Mucosa of gallbladder (tissue), 1 donor: ENCODE measurements at regions not wholly inside any gene's neighbourhood (a gene's known extent, or its start where the extent isn't known, plus 50 kb on each side); places are given as distances from the start of the nearest gene placed in this dataset.
"Not testable (repeated sequence)": the region's sequence is repeated elsewhere in the genome, so short reads cannot be mapped to it uniquely, and the experiment has no call there.

ENCODE experiments used
- DNase-seq: peaks from one replicate; pipeline ENCODE4 v3.0.0-alpha.2; 2020; ENCODE audit warnings: low spot score
- donor health status: DM: no; HTN: no; CAD: no.

DNA sequence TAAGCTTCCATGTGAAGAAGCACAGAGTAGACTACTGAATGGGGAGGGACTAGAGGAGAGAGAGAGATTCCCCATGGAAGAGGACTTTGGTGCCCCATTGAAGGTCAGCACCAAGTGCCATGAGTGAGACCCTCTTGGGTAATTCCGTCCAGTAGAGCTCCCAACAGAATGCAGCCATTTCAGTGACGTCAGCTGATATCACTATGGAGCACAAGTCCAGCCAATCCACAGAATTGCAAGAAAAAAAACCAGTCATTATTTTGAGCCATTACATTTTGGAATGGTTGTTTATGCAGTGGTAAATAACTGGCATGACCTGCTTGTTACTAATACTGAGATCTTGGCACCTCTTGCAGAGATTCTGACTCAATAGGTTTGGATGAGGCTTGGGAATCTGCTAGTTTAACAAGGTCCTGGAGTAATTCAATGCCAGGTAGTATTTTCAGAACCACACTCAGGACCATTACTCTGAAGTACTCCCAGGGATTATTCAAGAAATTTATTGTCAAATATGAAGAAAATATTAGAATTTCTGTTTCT lies 52.6 kb upstream of the SP8 start:
- DNase-seq = no peak

DNA sequence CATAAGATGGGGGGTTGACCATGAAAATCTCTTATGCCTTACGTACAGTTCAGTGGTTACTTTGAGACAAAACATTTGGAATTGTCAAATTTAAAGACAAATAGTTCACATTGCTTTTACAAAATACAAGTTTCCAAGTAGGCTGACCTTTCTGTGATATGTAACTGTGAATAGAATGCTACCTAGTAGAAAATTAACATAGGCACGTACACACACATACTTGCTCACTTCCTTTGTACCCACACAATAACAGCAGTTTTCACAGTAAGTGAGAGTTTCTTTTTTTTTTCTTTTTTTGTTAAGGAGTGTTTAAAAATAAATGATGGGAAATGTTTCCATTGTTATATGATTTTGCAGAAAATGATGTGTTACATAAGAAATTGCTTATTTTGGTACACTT lies 53.3 kb upstream of the SP8 start:
- DNase-seq = no peak

DNA sequence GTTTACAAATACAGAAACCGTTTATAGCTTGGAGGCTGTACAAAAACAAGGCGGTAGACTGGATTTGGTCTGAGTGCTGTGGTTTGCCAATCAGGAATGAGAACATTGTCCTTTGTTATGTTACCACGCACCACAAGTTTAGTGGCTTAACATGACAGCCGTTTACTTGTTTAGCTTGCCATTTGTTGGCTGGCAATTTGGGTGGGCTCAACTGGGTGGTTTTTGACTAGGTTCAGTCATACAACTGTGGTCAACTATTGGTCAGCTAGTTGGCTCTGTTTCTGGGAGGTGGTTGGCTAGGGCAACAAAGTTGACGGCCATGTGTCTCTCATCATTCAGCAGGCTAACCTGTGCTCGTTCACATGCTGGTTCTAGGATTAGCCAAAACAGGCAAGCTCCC lies 60.1 kb upstream of the SP8 start:
- DNase-seq = no peak

DNA sequence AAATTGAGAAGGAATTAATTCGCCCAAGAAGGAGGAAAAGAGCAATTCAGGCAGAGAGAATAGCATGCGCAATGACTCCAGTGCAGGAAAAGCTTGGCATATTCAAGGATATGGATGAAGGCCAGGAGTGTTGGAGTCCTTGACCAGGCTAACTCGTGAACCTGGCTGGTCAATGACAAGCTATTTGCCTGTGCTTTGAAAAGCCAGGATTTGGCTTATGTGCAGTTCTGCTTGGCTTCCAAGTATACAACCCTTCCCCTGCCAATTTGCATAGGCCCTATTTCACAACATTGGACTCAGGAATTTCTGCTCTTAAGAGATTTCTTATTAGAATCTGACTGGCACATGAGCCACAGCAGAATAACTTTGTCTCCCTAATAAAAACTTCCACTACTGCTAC lies 72.3 kb upstream of the SP8 start:
- no peak for DNase-seq

DNA sequence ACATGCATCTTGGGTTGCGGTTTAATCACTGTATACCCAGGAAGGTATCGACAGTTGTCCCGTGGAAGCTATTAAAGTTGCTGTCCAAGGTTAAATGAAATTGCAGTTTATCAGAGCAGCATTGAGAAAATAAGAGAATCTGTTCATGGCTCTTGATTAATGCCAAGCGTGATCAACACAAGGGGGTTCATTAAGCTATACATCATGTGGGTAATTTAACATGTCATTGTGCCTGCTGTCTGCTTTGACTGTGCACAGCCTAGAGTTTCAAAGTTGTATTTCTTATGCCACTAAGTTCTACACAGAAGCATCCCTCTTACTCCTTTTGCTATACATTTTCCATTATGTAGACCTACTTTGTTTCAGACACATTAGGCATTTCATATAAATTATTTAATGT lies 74.8 kb upstream of the SP8 start:
- no peak for DNase-seq

DNA sequence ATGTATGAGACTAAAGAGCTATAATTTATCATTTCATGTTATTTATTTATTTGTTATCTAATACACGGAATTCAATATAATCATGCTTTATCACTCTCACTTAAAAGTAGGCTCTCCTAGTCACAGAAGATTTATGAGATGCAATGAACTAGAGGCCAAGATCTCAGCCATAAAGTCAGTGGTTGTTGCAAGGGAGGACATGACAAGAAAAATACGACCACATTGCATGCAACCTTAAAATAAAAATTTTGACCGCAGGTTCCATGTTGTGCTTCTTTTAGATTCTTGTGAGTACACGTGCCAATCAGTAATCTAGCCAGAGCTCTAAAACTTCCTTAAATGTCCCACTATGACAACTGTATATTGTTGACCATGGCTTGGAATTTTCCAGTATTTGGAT lies 75.9 kb upstream of the SP8 start:
- no peak for DNase-seq

DNA sequence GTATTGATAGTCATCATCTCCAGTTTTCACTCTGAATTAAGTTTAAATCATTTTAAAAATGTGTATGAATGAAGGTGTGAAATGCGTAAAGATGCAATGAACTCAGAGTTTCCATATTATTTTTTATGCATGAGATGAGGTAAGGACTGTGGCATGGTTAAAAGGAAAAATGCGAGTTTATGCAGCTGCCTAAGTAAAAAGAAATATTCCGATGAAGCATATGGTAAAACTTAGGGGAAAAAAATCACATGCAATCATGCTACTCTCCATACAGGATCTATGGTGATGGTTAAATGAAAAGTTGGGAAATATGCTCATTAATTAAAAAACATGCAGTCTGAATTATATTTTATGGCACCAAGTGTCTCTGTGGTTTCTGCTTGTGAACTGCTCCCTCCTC lies 77.5 kb upstream of the SP8 start:
- no peak for DNase-seq

DNA sequence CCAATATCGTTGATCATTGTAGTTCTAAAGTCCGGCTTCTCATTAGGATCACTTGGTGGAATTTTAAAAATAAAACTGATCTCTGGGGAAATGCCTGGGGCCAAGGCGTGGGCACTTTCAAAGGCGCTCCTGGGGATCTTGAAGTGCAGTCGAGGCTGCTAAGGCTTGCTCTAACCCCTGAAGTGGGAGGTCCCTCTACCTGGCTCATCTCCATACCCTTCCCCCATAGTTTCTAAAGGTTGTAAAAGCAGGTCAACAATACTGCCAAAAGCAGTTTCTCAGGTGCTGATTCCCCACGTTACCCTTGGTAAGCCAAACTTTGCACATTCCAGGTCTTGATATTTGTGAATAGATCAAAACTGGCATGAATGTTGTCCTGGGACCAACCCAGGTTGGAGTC lies 79.0 kb upstream of the SP8 start:
- DNase-seq = no peak

DNA sequence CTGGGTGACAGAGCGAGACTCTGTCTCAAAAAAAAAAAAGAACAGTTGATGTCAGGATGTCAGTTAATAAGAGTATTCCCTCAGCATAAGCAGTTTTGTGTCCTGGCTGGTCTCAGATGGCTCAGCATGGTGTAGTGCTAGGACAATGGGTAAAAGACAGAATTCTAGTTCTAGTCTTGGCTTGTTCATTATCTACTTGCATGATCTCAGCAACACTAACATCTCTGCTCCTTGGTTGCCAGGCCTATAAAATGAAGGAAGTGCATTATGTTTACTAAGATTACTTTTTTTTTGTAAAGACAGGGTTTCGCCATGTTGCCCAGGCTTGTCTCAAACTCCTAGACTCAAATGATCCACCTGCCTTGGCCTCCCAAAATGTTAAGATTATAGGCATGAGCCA lies 84.3 kb upstream of the SP8 start:
- DNase-seq = no peak

DNA sequence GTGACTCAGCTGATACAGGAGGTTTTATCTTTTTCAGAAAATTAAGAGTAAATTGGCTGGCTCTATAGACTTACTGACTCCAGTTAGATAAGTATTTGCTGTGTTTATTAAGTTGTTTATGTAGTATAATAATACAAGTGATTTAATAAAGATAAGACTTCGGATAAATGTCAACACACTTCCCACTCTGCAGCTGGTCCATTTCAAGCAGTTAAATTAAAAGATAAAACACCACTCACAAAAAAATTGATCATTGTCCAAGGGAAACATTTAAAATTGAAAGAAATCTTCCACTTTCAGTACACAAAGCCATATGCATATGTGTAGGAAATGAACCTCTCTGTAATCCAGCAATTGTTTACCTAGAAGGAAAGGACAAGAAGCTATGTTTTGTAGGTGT lies 106.1 kb upstream of the SP8 start:
- no peak for DNase-seq

DNA sequence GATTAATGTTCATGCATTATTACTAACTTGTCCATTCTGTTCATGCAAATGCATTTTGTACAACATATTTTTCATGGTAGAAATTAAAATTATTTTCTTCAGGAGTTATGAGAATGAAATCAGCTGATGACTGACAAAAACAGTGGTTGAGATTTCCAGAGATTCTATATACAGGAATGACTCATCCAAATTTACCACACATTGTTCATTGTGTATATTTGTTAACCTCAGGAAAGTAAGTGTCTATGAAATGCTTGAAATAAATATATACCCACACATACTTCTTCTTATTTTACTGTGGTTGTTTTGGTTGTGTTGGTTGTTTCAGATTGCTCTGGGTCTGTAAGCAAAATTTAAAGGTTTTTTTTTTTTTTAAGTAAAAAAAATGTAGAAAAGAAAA lies 108.1 kb upstream of the SP8 start:
- no peak for DNase-seq

DNA sequence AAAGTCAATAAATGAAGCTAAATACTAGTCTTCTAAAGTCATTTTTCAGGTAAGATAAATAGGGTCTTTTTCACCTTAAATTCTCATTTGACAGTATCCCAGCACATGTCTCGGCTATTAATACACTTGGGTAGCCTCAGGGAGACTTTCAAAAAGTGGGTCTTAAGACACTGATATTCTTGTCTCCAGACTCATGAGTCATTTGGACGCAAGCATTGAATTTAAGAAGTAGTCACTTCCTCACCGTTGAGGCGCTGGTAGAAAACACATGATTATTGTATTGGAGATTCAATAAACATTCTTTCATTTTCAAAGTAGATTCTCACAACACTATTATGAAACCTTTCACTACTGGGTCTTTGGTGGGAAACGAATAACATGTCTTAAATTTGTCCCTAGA lies 108.9 kb upstream of the SP8 start:
- no peak for DNase-seq

DNA sequence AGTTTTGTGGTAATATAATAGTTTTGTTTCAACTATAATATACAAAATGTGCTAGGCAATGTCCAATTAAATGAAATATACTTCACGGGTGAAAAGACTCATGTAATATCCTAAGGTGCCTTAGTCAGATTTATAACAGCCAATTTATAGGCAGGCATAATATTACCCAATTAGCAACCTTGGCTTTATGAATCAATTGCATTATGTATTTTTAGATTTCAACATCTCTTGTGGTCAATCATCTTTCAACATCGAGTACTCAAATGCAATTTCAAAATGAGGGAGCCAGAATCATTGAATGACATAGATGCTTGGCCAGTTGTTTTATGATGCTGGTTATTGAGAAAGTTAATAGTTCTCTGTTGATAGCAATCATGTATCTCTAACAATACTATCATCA lies 110.3 kb upstream of the SP8 start:
- DNase-seq = no peak

DNA sequence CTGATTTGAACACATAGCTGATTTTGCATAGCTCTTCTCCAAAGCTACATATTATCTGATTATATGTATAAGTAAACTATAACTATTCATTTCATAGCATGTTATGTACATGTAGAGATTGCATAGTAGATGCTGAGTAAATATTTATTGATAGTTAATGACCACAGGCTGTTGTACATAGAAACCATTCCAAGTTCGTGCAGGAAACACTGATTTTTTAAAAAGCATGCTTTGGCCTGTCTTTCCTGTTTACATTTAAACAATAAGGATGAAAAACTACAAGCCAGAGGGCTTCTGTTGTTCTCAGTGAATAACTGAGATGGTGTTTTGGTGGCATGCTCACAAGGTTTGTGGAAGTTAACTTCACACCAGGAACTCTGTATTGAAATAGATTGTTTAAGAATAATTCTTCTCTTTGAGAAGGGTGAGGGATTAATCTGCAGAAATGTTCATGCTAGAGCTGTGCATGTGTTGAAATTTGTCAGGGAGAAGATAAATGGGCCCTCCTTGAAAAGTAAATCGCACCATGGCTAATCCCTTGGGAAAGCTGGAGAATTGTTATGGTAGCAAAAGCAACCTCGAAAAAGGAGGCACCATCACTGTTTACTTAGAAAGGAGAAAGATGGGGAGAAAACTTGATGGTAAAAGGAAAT lies 120.2 kb upstream of the SP8 start:
- DNase-seq = no peak

DNA sequence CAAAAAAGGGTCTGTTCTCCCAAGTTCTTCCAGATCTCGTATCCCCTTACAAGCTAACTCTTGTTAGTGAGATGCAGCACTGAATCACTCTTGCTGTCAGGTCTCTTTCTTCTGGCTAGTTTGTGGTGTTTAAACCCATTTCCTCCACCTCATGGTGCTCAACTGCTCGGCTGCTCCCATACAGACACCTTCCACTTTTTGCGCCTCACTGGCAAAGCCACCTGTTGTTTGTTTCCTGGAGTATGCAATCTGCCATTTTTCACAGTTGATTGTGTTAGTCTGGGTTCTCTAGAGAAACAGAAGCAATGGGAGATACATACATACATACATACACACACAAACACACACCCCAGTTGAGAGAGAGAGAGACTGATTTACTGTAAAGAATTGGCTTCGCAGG lies 124.4 kb upstream of the SP8 start:
- DNase-seq = no peak

DNA sequence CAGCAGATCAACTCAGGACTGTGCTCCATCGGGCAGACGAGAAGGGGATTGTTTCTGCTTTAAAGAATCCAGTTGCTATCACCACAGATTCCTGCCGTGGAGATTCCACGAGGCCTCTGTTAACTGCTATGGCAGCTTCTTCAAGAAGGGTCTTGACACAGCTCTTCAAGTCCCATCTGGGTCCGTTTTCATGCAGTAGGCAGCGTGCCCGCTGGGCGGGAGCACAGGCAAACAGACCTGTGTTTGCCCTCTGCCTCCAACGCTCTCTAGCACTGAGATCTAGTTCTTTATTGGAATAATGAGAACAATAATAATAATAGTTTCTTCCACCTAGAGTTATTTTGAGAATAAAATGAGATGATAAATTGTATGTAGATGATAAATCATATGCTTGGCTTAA lies 127.2 kb upstream of the SP8 start:
- DNase-seq = no peak

DNA sequence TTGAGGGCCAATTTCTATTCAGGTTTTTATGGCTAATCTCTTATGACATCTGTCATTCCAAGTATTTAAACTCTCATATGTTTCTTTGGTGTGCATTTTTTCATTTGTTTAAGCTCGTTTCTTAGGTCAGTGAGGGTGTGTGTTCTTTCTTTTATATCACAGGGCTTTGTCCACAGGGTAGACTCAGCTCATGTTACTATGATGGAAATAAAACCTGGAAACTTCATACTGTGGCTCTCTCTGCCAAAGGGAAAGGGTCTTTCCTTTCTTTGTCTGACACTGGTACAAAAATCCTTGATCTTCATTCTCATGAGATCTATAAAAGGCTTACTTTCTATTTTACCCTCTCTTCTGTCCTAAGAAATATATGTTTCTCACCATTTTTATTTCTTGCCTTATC lies 129.6 kb upstream of the SP8 start:
- no peak for DNase-seq

DNA sequence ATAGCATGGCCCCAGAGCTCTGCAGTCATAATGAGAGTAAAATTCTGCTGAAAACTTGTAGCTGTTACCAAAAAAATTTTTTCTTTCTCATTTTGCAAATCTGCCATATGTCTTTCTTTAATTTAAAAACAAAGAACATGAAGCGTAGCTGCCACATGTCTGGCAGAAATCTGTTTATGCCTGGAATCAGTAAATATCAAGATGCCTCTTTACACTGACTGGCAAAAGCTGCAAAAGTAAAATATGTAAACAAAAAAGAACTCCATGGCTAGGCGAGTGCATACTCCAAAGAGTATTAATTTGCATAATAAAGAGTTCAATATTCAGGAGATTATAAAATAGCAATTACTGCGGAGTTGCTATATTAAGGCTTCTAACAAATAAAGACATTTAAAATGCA lies 130.9 kb upstream of the SP8 start:
- no peak for DNase-seq

DNA sequence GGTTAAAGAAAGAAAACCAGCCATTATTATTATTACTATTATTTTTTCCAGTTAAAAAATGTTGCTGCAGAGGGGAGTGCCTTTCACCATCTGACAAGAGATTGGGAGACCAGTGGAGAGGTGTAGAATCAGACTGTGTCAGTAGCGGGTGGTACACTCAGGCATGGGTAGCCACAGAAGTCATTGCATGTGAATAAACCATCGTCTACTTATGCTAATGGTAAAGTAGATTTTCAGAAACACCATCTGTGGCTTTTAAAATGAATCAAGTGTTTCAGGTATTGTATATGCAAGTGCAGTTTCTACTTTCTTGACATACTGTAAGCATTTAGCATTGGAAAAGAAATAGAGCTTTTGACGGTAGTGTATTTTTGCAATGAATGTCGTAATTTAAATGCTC lies 131.5 kb upstream of the SP8 start:
- no peak for DNase-seq

DNA sequence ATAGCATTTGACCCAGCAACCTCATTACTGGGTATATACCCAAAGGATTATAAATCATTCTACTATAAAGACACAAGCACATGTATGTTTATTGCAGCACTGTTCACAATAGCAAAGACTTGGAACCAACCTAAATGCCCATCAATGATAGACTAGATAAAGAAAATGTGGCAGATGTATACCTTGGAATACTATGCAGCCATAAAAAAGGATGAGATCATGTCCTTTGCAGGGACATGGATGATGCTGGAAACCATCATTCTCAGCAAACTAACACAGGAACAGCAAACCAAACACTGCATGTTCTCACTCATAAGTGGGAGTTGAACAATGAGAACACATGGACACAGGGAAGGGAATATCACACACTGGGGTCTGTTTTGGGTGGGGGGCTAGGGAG lies 140.5 kb upstream of the SP8 start:
- not testable (repeated sequence) for DNase-seq

DNA sequence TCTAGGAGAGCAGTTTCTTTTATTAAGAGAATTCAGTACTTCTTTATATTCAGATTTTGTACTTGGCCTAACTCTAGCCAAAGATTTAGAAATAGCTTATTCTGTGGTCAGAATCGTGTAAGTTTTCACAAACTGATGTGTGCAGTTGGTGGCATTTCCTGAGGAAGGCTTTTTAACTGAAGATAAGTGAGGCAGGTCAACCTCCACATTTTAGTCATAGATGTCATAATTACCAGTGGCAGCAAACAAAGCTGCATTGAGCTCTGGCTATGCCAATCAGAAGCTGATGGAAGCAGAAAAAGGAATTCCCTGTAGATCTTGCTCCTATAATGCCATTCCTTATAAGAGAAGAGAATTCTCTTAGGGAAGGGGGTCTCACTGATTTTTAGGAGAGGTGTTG lies 141.3 kb upstream of the SP8 start:
- no peak for DNase-seq

DNA sequence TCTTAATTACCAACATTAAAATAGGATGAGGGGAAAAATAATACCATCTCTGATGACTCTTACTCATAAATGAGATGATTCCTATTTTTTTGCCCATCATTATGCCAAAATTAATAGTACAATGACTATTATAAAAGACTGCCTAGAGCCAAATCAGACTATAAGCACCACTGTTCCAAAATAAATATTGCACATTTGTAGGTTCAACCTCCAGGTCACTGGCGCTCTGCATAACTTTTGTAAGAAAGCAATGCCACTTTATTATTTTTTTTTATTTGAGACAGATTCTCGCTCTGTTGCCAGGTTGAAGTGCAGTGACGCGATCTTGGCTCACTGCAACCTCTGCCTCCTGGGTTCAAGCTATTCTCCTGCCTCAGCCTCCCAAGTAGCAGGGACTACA lies 142.5 kb upstream of the SP8 start:
- no peak for DNase-seq

DNA sequence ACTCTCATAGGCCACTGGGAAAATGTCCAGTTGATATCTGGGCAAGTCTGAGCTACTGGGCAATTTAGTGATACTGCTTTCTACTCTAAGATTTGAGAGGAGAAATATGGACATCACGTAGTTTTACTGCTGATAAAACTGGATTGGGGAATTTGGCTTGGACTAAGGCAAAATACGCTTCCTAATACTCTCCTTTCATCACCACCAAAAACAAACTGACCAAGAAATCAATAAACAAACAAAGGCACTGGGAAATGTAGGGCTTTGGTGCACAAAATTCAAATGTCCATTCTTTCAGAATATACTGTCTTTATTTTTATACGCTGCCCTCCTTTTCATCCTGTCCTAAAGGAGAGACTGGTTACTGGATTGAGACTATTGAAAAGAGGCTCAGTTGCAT lies 145.1 kb upstream of the SP8 start:
- DNase-seq = no peak

DNA sequence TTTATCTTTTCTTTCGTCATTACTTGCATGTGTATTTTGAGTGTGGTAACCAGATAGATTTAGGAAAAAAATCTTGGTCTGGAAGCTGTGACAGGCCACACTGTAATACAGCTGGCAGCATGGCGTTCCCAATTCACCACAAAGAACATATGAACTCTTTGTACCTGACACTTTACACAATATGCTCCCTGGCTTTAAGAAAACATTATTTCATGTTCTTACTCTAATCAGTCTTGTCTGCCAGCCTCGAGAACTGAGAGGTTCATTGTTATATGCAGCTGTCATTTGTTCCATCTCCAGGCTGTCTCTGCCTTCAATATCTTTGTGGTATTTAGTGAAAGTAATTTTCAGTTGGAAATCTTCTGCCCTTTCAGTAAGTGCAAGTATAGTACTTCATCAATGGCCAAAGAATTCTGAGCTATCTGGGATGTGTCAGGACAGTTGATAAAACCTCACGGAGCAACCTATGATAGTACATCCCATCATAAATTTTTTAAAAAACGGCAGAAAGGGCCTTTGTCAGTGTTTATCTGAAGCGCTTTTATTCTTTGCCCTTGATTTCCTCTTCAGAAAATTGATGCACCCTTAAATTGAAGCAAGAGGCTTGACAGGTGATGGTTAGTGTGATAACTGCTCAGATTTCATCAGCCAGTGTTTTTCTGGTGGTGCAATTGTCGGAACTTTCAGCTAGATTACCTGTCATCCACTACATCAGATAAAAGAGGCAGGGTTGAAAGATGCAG lies 146.3 kb upstream of the SP8 start:
- DNase-seq = no peak
